ENCODE measurements at regions not wholly inside any gene's neighbourhood (a gene's known extent, or its start where the extent isn't known, plus 50 kb on each side); places are given as distances from the start of the nearest gene placed in this dataset.
"Not testable (repeated sequence)": the region's sequence is repeated elsewhere in the genome, so short reads cannot be mapped to it uniquely, and the experiment has no call there.

DNA sequence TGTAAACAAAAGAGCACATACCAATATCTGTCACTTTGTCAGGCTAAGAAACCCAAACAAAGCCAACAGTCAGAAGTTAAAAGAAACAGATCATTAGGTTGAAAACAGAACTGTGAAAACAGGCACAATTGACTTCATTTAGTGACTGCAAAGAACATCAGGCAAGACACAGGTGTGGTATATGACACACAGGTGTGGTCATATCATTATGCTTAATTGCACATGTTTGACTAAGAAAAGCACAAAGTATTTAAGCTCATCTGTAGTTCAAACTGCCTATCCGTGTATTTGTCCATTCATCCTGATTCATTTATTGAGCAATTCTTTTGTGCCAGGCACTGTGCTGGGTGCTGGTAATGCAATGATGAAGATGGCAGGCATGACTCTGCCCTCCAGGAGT, 150.7 kb downstream of the DEFB131A start (continued):
- TF ChIP-seq CEBPB (IDR thresholded peaks at IDR 0.05; ENCODE audit: low read depth, low read length) (no peak), NRF1 (IDR thresholded peaks at IDR 0.05; ENCODE audit: low read depth, low read length) (no peak), ASH2L (IDR thresholded peaks at IDR 0.05; ENCODE audit: low read length) (no peak), SP1 (IDR thresholded peaks at IDR 0.05; ENCODE audit: low read depth, low read length) (no peak)

DNA sequence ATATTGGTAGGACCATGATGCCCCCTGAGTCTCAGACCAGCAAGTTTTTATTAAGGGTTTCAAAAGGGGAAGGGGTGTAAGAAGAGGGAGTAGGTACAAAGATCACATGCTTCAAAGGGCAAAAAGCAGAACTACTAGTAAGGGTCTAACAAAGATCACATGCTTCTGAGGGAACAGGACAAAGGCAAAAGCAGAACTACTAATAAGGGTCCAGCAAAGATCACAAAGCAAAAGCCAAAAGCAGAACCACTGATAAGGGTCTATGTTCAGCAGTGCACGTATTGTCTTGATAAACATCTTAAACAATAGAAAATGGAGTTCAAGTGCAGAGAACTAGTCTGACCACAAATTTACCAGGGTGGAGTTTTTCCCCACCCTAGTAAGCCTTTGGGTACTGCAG, 151.3 kb downstream of the DEFB131A start:
- H4K91ac ChIP-seq (replicated peaks; ENCODE audit: insufficient read length, low read length); H3K23ac ChIP-seq (ENCODE audit: insufficient read length); H4K5ac ChIP-seq (ENCODE audit: insufficient read length, low read depth, low read length); H2BK20ac ChIP-seq (ENCODE audit: low read length); H3K23me2 ChIP-seq (ENCODE audit: low read depth, low read length); H3K4me3 ChIP-seq (ENCODE audit: extremely low read depth in 1 of 4, insufficient read depth in 2 of 4, low read depth in 3 of 4, low read length in 4 of 4); H4K8ac ChIP-seq (ENCODE audit: extremely low read depth, insufficient read depth, low read length); H3K9me3 ChIP-seq (ENCODE audit: insufficient read depth in 2 of 2, low read depth in 1 of 2, low read length in 1 of 2); H3K79me1 ChIP-seq (ENCODE audit: low read depth, low read length); H3K27me3 ChIP-seq (replicated peaks in 1 of 4; ENCODE audit: control insufficient read depth in 3 of 4, extremely low read depth in 1 of 4, insufficient read depth in 3 of 4, low read length in 3 of 4); H4K20me1 ChIP-seq (replicated peaks in 1 of 2; ENCODE audit: control insufficient read depth in 1 of 2, insufficient read depth in 2 of 2, low read length in 2 of 2); CTCF ChIA-PET (ENCODE audit: partially characterized antibody); H2BK15ac ChIP-seq (ENCODE audit: low read length); H2BK5ac ChIP-seq (ENCODE audit: low read depth, low read length); H3K36me3 ChIP-seq (ENCODE audit: control insufficient read depth in 2 of 4, insufficient read depth in 4 of 4, low read length in 3 of 4); H2AFZ ChIP-seq (ENCODE audit: low read length); H3K79me2 ChIP-seq (ENCODE audit: control insufficient read depth in 1 of 2, insufficient read depth in 2 of 2, low read length in 2 of 2); FAIRE-seq; POLR2A ChIA-PET (ENCODE audit: partially characterized antibody); H3K14ac ChIP-seq (ENCODE audit: insufficient read length); H3K18ac ChIP-seq (ENCODE audit: extremely low read depth, low read length); H3K4me1 ChIP-seq (replicated peaks in 1 of 4; ENCODE audit: control insufficient read depth in 3 of 4, insufficient read depth in 4 of 4, low read length in 3 of 4); H3K27ac ChIP-seq (ENCODE audit: low read depth, low read length); H2BK12ac ChIP-seq (ENCODE audit: low read depth, low read length); H2BK120ac ChIP-seq (replicated peaks; ENCODE audit: low read depth, low read length); H3K9ac ChIP-seq (replicated peaks in 1 of 4; ENCODE audit: extremely low read depth in 1 of 4, low read depth in 3 of 4, low read length in 3 of 4); H3K4ac ChIP-seq (replicated peaks; ENCODE audit: insufficient read length, low read depth, low read length); H3K4me2 ChIP-seq (ENCODE audit: insufficient read depth in 1 of 2, low read depth in 2 of 2, low read length in 2 of 2); DNase-seq (ENCODE audit: low read depth in 1 of 2, low spot score in 2 of 2); H3K56ac ChIP-seq (replicated peaks; ENCODE audit: insufficient read length, low read depth, low read length); H2AK5ac ChIP-seq (ENCODE audit: low read depth, low read length): not testable (repeated sequence)
- WGBS, 2 experiments (ENCODE audit: extremely low coverage in 1 of 2, insufficient coverage in 1 of 2, insufficient read length in 1 of 2, insufficient replicate concordance in 2 of 2, low coverage in 1 of 2, low lambda C conversion rate in 2 of 2, missing lambda C conversion rate in 1 of 2) = 86% methylated on average over 1 of the region's 1 CpG; no CpG with 5 or more reads in 1 of the 2 experiments

Data from H1 (cell line).